ENCODE measurements at regions not wholly inside any gene's neighbourhood (a gene's known extent, or its start where the extent isn't known, plus 50 kb on each side); places are given as distances from the start of the nearest gene placed in this dataset.

GRCh38 chr12:24060089-24060488, 110.6 kb upstream of the SOX5 start:
- no peak for TF ChIP-seq CTCF (IDR thresholded peaks at IDR 0.05)
- TF ChIP-seq POLR2A (IDR thresholded peaks at IDR 0.05) = no peak
